HFF-Myc (cell line): ENCODE measurements at regions not wholly inside any gene's neighbourhood (a gene's known extent, or its start where the extent isn't known, plus 50 kb on each side); places are given as distances from the start of the nearest gene placed in this dataset.

Experiments
- DNase-seq: peaks from one replicate; pipeline ENCODE4 v3.0.0-alpha.2; 2011; ENCODE audit warnings: low read depth; ENCODE audit errors: extremely low read depth
- H3K4me3 ChIP-seq: replicated peaks from 2 replicates; pipeline ENCODE4 v1.5.1; 2011; ENCODE audit warnings: low read depth, mild to moderate bottlenecking, control low read depth, low read length
- TF ChIP-seq, protein P1 (sequence below): IDR thresholded peaks from 2 replicates; pipeline ENCODE4 v1.5.1; 2012; ENCODE audit warnings: mild to moderate bottlenecking, low read depth, low read length, control low read depth; ENCODE audit errors: missing control alignments

DNA sequence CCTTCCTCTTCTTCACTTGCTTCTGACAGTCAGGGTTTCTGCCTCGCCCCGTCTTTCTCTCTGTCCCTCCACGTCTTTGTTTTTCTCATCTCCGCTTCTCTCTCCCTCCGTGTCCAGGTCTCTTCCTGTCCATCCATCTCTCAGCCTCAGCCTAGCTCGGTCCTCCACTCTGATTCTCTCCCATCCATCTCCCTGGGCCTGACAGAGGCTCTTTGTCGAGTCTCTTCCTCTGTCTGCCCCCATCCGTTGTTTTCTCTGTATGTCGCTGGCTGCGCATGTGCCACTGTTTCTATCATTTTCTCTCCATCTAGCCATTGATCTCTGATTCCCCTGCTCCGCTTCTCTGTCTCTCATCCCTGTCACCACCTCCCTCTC, 328.9 kb upstream of the TBX3 start:
- no peak for DNase-seq
- H3K4me3 ChIP-seq = no peak overlapping the region
- TF ChIP-seq, protein P1, sequence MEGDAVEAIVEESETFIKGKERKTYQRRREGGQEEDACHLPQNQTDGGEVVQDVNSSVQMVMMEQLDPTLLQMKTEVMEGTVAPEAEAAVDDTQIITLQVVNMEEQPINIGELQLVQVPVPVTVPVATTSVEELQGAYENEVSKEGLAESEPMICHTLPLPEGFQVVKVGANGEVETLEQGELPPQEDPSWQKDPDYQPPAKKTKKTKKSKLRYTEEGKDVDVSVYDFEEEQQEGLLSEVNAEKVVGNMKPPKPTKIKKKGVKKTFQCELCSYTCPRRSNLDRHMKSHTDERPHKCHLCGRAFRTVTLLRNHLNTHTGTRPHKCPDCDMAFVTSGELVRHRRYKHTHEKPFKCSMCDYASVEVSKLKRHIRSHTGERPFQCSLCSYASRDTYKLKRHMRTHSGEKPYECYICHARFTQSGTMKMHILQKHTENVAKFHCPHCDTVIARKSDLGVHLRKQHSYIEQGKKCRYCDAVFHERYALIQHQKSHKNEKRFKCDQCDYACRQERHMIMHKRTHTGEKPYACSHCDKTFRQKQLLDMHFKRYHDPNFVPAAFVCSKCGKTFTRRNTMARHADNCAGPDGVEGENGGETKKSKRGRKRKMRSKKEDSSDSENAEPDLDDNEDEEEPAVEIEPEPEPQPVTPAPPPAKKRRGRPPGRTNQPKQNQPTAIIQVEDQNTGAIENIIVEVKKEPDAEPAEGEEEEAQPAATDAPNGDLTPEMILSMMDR = no peak

DNA sequence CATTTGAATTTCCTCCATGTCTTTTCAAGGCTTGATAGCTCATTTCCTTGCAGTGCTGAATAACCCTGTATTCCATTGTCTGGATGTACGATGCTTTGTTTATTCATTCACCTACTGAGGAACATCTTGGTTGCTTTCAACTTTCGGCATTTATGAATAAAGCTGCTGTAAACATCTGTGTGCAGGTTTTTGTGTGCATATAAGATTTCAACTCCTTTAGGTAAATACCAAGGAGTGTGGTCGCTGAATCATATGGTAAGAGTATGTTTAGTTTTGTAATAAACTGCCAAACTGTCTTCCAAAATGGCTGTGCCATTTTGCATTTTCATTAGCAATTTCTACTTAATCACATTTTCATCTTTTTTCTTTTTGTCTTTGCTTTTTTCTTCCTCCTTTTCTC, 327.7 kb upstream of the TBX3 start:
- no peak for DNase-seq
- TF ChIP-seq, protein P1 = no peak
- H3K4me3 ChIP-seq = no peak overlapping the region

DNA sequence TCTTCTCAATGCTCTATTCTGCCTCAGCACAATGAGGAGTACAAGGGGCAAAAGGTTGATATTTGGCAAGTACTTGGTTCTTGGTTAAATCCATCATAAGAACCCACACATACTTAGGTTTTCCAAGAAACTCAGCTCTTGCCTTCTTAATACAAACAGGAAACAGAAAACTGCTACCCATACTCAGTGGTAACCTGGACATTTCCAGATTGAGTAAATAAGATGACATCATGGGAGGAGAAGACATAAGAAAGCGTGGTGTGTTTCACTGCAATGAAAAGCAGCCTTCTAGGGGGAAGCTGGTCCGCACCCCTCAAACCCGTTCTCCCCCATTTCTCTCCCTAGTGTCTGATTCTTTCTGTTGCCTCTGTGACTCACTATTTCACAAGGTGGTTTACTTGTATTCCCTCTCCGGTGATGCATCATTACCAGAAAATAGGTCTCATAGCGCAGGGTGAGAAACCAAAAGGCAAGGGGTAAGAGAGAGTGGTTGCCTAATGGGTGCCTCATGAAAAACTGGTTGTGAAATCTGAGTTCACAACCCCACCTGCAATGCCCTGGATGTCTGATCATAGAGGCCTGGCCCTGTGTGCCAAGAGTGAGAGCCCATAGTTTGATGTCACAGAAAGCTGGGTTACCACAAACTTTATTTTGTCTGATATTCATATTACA, 326.5 kb upstream of the TBX3 start:
- no peak for DNase-seq
- H3K4me3 ChIP-seq = no peak overlapping the region
- TF ChIP-seq, protein P1 = no peak

DNA sequence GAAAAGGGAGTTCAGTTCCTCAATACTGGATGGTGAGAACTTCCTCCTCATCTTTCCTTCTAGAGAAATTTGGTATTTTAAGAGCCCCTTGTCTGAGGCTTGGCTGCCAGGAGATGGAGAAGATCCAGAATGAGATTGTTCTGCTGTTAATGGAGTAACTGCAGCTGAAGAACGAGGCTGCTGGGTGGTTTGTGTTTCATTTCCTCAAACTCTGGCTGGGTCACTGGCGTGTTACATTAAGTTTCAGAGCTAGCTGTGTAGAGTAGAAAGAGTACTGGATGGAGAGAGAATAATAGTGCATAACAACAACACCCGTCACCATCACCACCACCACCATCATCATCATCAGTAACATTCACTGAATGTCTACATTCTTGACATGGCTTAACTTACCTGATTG, 325.0 kb upstream of the TBX3 start:
- TF ChIP-seq, protein P1 = no peak
- no peak for DNase-seq
- no peak overlapping the region for H3K4me3 ChIP-seq

DNA sequence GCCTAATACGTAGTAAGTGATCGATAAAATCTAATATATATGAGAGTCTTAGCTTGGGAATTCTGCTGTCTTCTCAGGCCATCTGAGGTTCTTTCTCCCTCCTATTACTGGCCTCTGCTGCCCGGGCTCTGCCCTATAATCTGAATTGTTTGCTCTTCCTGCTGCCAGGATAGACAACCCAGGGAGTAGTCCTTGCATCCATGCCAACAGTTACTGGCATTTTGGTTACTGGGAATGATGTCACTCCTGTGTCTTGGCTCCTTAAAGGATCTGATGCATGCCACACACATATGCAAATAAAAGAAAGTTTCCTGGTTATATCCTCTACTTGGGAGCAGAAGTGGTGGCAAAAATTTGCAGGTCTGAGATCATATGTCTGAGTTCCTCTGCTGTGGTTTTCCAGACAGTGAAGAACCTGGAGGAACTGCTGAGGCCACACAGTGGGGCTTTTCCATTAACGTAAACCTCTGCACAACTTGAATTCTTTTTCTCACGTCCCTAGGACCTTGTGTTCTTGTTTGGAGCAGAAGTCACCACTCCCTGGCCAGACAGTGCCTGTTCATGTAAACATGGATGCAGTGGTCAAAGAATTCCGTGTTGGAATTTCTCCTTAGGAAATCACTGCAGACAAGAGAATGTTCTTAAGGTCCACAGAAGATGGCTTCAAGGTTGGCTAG, 320.6 kb upstream of the TBX3 start:
- no peak overlapping the region for H3K4me3 ChIP-seq
- DNase-seq = no peak
- TF ChIP-seq, protein P1 = no peak

DNA sequence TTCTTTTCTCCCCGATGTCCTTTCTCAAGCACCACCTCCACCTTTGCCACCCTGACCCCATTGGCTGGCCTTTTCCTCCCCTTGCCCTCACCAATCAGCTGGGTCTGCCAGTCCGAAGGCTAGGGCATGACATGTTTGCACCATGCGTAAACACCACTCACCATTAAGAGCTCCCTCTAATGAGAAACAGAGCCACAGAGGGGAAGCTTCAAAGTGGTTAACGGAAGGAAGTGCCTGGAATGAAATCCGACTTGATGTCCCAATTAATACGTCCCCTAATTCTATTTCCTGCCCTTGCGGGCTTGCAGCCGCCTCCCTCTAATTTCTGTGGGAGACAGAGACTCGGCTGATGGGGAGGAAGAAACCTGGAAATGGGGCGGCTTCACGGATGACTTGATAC, 318.5 kb upstream of the TBX3 start:
- TF ChIP-seq, protein P1 = no peak
- DNase-seq = no peak

More for the DNA sequence above, 318.5 kb upstream of the TBX3 start:
- no peak overlapping the region for H3K4me3 ChIP-seq
